ENCODE measurements at regions not wholly inside any gene's neighbourhood (a gene's known extent, or its start where the extent isn't known, plus 50 kb on each side); places are given as distances from the start of the nearest gene placed in this dataset.
"Not testable (repeated sequence)": the region's sequence is repeated elsewhere in the genome, so short reads cannot be mapped to it uniquely, and the experiment has no call there.

- no peak overlapping the region for H3K9ac ChIP-seq (ENCODE audit: low read length)
These were observed 201.2 kb downstream of the GOLGA6L6 start for GRCh38 chr15:20340331-20340811.

GRCh38 chr15:20339086-20339791 lies 202.4 kb downstream of the GOLGA6L6 start:
- H3K27me3 ChIP-seq (ENCODE audit: insufficient read depth, low read depth, low read length); H3K4me2 ChIP-seq (ENCODE audit: low read length); H3K79me2 ChIP-seq (replicated peaks; ENCODE audit: insufficient read depth, low read length); H3K27ac ChIP-seq (ENCODE audit: low read length); H3K9ac ChIP-seq (ENCODE audit: low read length); H3K4me3 ChIP-seq (ENCODE audit: low read length); H3K36me3 ChIP-seq (ENCODE audit: insufficient read depth, low read length); H2AFZ ChIP-seq (ENCODE audit: low read depth, low read length); H4K20me1 ChIP-seq (ENCODE audit: insufficient read depth); H3K9me2 ChIP-seq (ENCODE audit: insufficient read depth, low read length); H3F3A ChIP-seq (ENCODE audit: insufficient read depth, low read length, poor library complexity, severe bottlenecking); H3K9me3 ChIP-seq (ENCODE audit: low read length): not testable (repeated sequence)

More at GRCh38 chr15:20340331-20340811, 201.2 kb downstream of the GOLGA6L6 start:
- no peaks in the 10 kb centered on the region for H3K27me3 ChIP-seq (ENCODE audit: insufficient read depth, low read depth, low read length)
- H3K4me3 ChIP-seq (ENCODE audit: low read length): no peak overlapping the region
- H2AFZ ChIP-seq (ENCODE audit: low read depth, low read length): no peak overlapping the region
- H3K9me3 ChIP-seq (ENCODE audit: low read length): peaks cover 5% of the 10 kb centered on the region
- no peaks in the 10 kb centered on the region for H3K9me2 ChIP-seq (ENCODE audit: insufficient read depth, low read length)
- H3K27ac ChIP-seq (ENCODE audit: low read length): no peak overlapping the region
- no peaks in the 10 kb centered on the region for H3K36me3 ChIP-seq (ENCODE audit: insufficient read depth, low read length)
- no peaks in the 10 kb centered on the region for H3K79me2 ChIP-seq (replicated peaks; ENCODE audit: insufficient read depth, low read length)
- no peak overlapping the region for H3K4me2 ChIP-seq (ENCODE audit: low read length)
- no peak for TF ChIP-seq SMC3 (conservative IDR thresholded peaks at IDR 0.05; ENCODE audit: poor library complexity)
- no peak for TF ChIP-seq CTCF (IDR thresholded peaks at IDR 0.05; ENCODE audit: poor library complexity, severe bottlenecking)
- TF ChIP-seq REST (IDR thresholded peaks at IDR 0.05; ENCODE audit: borderline replicate concordance): no peak
- TF ChIP-seq EZH2 (IDR thresholded peaks at IDR 0.05; ENCODE audit: borderline replicate concordance, insufficient read depth, low read length, poor library complexity, severe bottlenecking): no peak
- TF ChIP-seq TAF1 (IDR thresholded peaks at IDR 0.05; ENCODE audit: low read depth): no peak
- no peak for TF ChIP-seq RAD21 (conservative IDR thresholded peaks at IDR 0.05)
- no peak for TF ChIP-seq MXI1 (conservative IDR thresholded peaks at IDR 0.05; ENCODE audit: poor library complexity, severe bottlenecking)
- no peak for TF ChIP-seq EP300 (conservative IDR thresholded peaks at IDR 0.05; ENCODE audit: poor library complexity, severe bottlenecking)
- TF ChIP-seq POLR2AphosphoS5 (IDR thresholded peaks at IDR 0.05): no peak
- no peaks in the 10 kb centered on the region for H3F3A ChIP-seq (ENCODE audit: insufficient read depth, low read length, poor library complexity, severe bottlenecking)
- no peaks in the 10 kb centered on the region for H4K20me1 ChIP-seq (ENCODE audit: insufficient read depth)

GRCh38 chr15:20338671-20339070 lies 202.9 kb downstream of the GOLGA6L6 start:
- H3K4me2 ChIP-seq (ENCODE audit: low read length); H2AFZ ChIP-seq (ENCODE audit: low read depth, low read length); H3K79me2 ChIP-seq (replicated peaks; ENCODE audit: insufficient read depth, low read length): not testable (repeated sequence)

GRCh38 chr15:20337238-20337637 lies 204.4 kb downstream of the GOLGA6L6 start:
- not testable (repeated sequence) for H3F3A ChIP-seq (ENCODE audit: insufficient read depth, low read length, poor library complexity, severe bottlenecking); H3K4me2 ChIP-seq (ENCODE audit: low read length); H3K79me2 ChIP-seq (replicated peaks; ENCODE audit: insufficient read depth, low read length); H3K4me3 ChIP-seq (ENCODE audit: low read length); H3K9ac ChIP-seq (ENCODE audit: low read length); H3K27ac ChIP-seq (ENCODE audit: low read length); H2AFZ ChIP-seq (ENCODE audit: low read depth, low read length); H3K27me3 ChIP-seq (ENCODE audit: insufficient read depth, low read depth, low read length); H3K9me2 ChIP-seq (ENCODE audit: insufficient read depth, low read length); H4K20me1 ChIP-seq (ENCODE audit: insufficient read depth); H3K36me3 ChIP-seq (ENCODE audit: insufficient read depth, low read length); H3K9me3 ChIP-seq (ENCODE audit: low read length)

More at GRCh38 chr15:20338671-20339070, 202.9 kb downstream of the GOLGA6L6 start:
- not testable (repeated sequence) for H3K27me3 ChIP-seq (ENCODE audit: insufficient read depth, low read depth, low read length); H3K9me2 ChIP-seq (ENCODE audit: insufficient read depth, low read length); H3K4me3 ChIP-seq (ENCODE audit: low read length); H3K27ac ChIP-seq (ENCODE audit: low read length); H3K9me3 ChIP-seq (ENCODE audit: low read length); H3K9ac ChIP-seq (ENCODE audit: low read length); H4K20me1 ChIP-seq (ENCODE audit: insufficient read depth); H3F3A ChIP-seq (ENCODE audit: insufficient read depth, low read length, poor library complexity, severe bottlenecking); H3K36me3 ChIP-seq (ENCODE audit: insufficient read depth, low read length)

DNA sequence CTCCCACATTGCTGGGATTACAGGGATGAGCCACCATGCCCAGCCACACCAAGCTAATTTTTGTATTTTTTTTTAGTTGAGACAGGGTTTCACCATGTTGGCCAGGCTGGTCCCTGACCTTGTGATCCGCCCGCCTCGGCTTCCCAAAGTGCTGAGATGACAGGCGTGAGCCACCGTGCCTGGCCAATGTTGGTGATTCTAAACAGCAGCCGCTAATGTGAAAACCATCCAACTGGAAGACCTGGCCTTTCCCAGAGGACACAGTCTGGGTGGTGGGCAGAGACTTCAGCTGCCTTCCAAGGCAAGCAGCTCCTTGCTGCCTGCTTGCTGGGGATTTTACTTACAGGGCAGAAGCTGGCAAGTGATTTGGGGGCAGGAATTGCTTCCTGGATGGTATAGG lies 207.1 kb downstream of the GOLGA6L6 start:
- not testable (repeated sequence) for H3K27ac ChIP-seq (ENCODE audit: low read length); H3K4me3 ChIP-seq (ENCODE audit: low read length); H3K9me2 ChIP-seq (ENCODE audit: insufficient read depth, low read length); H3F3A ChIP-seq (ENCODE audit: insufficient read depth, low read length, poor library complexity, severe bottlenecking); H4K20me1 ChIP-seq (ENCODE audit: insufficient read depth); H3K9me3 ChIP-seq (ENCODE audit: low read length); H3K9ac ChIP-seq (ENCODE audit: low read length); H3K4me2 ChIP-seq (ENCODE audit: low read length); H3K27me3 ChIP-seq (ENCODE audit: insufficient read depth, low read depth, low read length); H3K79me2 ChIP-seq (replicated peaks; ENCODE audit: insufficient read depth, low read length); H2AFZ ChIP-seq (ENCODE audit: low read depth, low read length); H3K36me3 ChIP-seq (ENCODE audit: insufficient read depth, low read length)

Measured in neural cell (in vitro differentiated cells).